H1 (cell line): ENCODE measurements at regions not wholly inside any gene's neighbourhood (a gene's known extent, or its start where the extent isn't known, plus 50 kb on each side); places are given as distances from the start of the nearest gene placed in this dataset.

Experiments
- CTCF ChIA-PET: fragments of 300-600 bp; sonication (Branson Sonifier 250); formaldehyde crosslinking; loops from one replicate; lab custom pipeline; 2021; ENCODE audit not compliant: partially characterized antibody; lab: Charles Lee
- POLR2A ChIA-PET: fragments of 300-600 bp; sonication (Branson Sonifier 250); formaldehyde crosslinking; loops from one replicate; lab custom pipeline; 2021; ENCODE audit warnings: inconsistent platforms; ENCODE audit not compliant: partially characterized antibody; lab: Charles Lee
- DNase-seq, 2 experiments: peaks; one replicate each; pipeline versions ENCODE4 v3.0.0 to v3.0.0-alpha.2; 2010 to 2022; ENCODE audit warnings: low spot score in 2 of 2, low read depth in 1 of 2, mixed read lengths in 1 of 2
- FAIRE-seq: peaks from 2 replicates; lab custom pipeline; 2011; peaks lifted over from hg19 to GRCh38; lab: Jason Lieb, UNC
- H2AFZ ChIP-seq: 2 replicates; pipeline ENCODE4 v1.8.1; 2012; ENCODE audit warnings: low read length, inconsistent platforms
- H2AK5ac ChIP-seq: 2 replicates; pipeline ENCODE4 v1.6.1; 2013; ENCODE audit warnings: low read depth, low read length
- H2BK120ac ChIP-seq: replicated peaks from 2 replicates; pipeline ENCODE3; 2013; ENCODE audit warnings: low read depth, low read length, inconsistent platforms
- H2BK12ac ChIP-seq: 2 replicates; pipeline ENCODE4 v1.6.1; 2013; ENCODE audit warnings: low read depth, low read length
- H2BK15ac ChIP-seq: 2 replicates; pipeline ENCODE4 v1.6.1; 2013; ENCODE audit warnings: low read length
- H2BK20ac ChIP-seq: 2 replicates; pipeline ENCODE4 v1.6.1; 2013; ENCODE audit warnings: low read length
- H2BK5ac ChIP-seq: 2 replicates; pipeline ENCODE4 v1.6.1; 2013; ENCODE audit warnings: low read depth, low read length
- H3K14ac ChIP-seq: 2 replicates; pipeline ENCODE4 v1.6.1; 2013; ENCODE audit warnings: inconsistent platforms; ENCODE audit not compliant: insufficient read length
- H3K18ac ChIP-seq: 2 replicates; pipeline ENCODE4 v1.6.1; 2013; ENCODE audit warnings: low read length; ENCODE audit errors: extremely low read depth
- H3K23ac ChIP-seq: 2 replicates; pipeline ENCODE4 v1.6.1; 2013; ENCODE audit warnings: inconsistent platforms; ENCODE audit not compliant: insufficient read length
- H3K23me2 ChIP-seq: 2 replicates; pipeline ENCODE4 v1.6.1; 2013; ENCODE audit warnings: low read depth, low read length
- H3K27ac ChIP-seq: 2 replicates; pipeline ENCODE4 v1.6.1; 2011; ENCODE audit warnings: low read depth, low read length, inconsistent platforms
- H3K27me3 ChIP-seq, 4 experiments: replicated peaks in 1 of 4; 1 replicate in 1 of 4; 2 replicates in 3 of 4; pipeline versions ENCODE4 v1.6.1 to v1.8.1; 2011 to 2013; ENCODE audit warnings: low read length in 3 of 4, mild to moderate bottlenecking in 3 of 4, inconsistent platforms in 2 of 4, mixed read lengths in 2 of 4, moderate library complexity in 1 of 4; ENCODE audit not compliant: control insufficient read depth in 3 of 4, insufficient read depth in 3 of 4; ENCODE audit errors: extremely low read depth in 1 of 4
- H3K36me3 ChIP-seq, 4 experiments: 2 replicates each; pipeline versions ENCODE4 v1.6.1 to v1.8.1; 2011 to 2013; ENCODE audit warnings: mild to moderate bottlenecking in 4 of 4, low read length in 3 of 4, moderate library complexity in 2 of 4, control low read depth in 1 of 4, inconsistent platforms in 1 of 4; ENCODE audit not compliant: insufficient read depth in 4 of 4, control insufficient read depth in 2 of 4
- H3K4ac ChIP-seq: replicated peaks from 2 replicates; pipeline ENCODE3; 2013; ENCODE audit warnings: low read length, low read depth, mixed read lengths, inconsistent platforms; ENCODE audit not compliant: insufficient read length
- H3K4me1 ChIP-seq, 4 experiments: replicated peaks in 1 of 4; 1 replicate in 1 of 4; 2 replicates in 3 of 4; pipeline versions ENCODE4 v1.6.1 to v1.8.1; 2011 to 2013; ENCODE audit warnings: low read length in 3 of 4, inconsistent platforms in 2 of 4, mixed read lengths in 1 of 4; ENCODE audit not compliant: insufficient read depth in 4 of 4, control insufficient read depth in 3 of 4
- H3K4me2 ChIP-seq, 2 experiments: 2 replicates each; pipeline versions ENCODE4 v1.6.1 to v1.8.1; 2011 to 2013; ENCODE audit warnings: low read depth in 2 of 2, low read length in 2 of 2, control low read depth in 1 of 2, inconsistent platforms in 1 of 2, mild to moderate bottlenecking in 1 of 2; ENCODE audit not compliant: insufficient read depth in 1 of 2
- H3K4me3 ChIP-seq, 4 experiments: fragments of 200-600, 300-600 bp in 1 of 4; sonication (generic), shearing (Covaris generic), sonication (Bioruptor Twin) in 1 of 4; 2 replicates each; pipeline versions ENCODE4 v1.5.1 to v1.8.1; 2011 to 2016; ENCODE audit warnings: low read length in 4 of 4, low read depth in 3 of 4, control low read depth in 2 of 4, inconsistent platforms in 2 of 4, mild to moderate bottlenecking in 2 of 4, mixed read lengths in 1 of 4, moderate library complexity in 1 of 4; ENCODE audit not compliant: insufficient read depth in 2 of 4; ENCODE audit errors: extremely low read depth in 1 of 4
- H3K56ac ChIP-seq: replicated peaks from 2 replicates; pipeline ENCODE3; 2013; ENCODE audit warnings: low read depth, mild to moderate bottlenecking, mixed read lengths, low read length, inconsistent platforms; ENCODE audit not compliant: insufficient read length
- H3K79me1 ChIP-seq: 2 replicates; pipeline ENCODE4 v1.6.1; 2013; ENCODE audit warnings: low read depth, low read length, control low read depth
- H3K79me2 ChIP-seq, 2 experiments: 2 replicates each; pipeline versions ENCODE4 v1.6.1 to v1.8.1; 2012 to 2013; ENCODE audit warnings: low read length in 2 of 2, mild to moderate bottlenecking in 2 of 2, inconsistent platforms in 1 of 2; ENCODE audit not compliant: insufficient read depth in 2 of 2, control insufficient read depth in 1 of 2
- H3K9ac ChIP-seq, 4 experiments: replicated peaks in 1 of 4; 1 replicate in 1 of 4; 2 replicates in 3 of 4; pipeline versions ENCODE4 v1.6.1 to v1.8.1; 2011 to 2013; ENCODE audit warnings: low read depth in 3 of 4, low read length in 3 of 4, control low read depth in 2 of 4, mild to moderate bottlenecking in 2 of 4, moderate library complexity in 2 of 4, inconsistent platforms in 1 of 4; ENCODE audit errors: extremely low read depth in 1 of 4
- H3K9me3 ChIP-seq, 2 experiments: 2 replicates each; pipeline versions ENCODE4 v1.6.1 to v1.8.1; 2012 to 2013; ENCODE audit warnings: mild to moderate bottlenecking in 2 of 2, moderate library complexity in 2 of 2, control low read depth in 1 of 2, inconsistent platforms in 1 of 2, low read depth in 1 of 2, low read length in 1 of 2, mixed read lengths in 1 of 2; ENCODE audit not compliant: insufficient read depth in 2 of 2
- H4K20me1 ChIP-seq, 2 experiments: replicated peaks in 1 of 2; 2 replicates each; pipeline versions ENCODE3 to v1.8.1; 2011 to 2013; ENCODE audit warnings: inconsistent platforms in 2 of 2, low read length in 2 of 2, mild to moderate bottlenecking in 1 of 2; ENCODE audit not compliant: insufficient read depth in 2 of 2, control insufficient read depth in 1 of 2
- H4K5ac ChIP-seq: 2 replicates; pipeline ENCODE4 v1.6.1; 2013; ENCODE audit warnings: low read length, low read depth, mixed read lengths, inconsistent platforms; ENCODE audit not compliant: insufficient read length
- H4K8ac ChIP-seq: 2 replicates; pipeline ENCODE4 v1.8.0; 2013; ENCODE audit warnings: mild to moderate bottlenecking, moderate library complexity, low read length, inconsistent platforms; ENCODE audit not compliant: insufficient read depth; ENCODE audit errors: extremely low read depth
- H4K91ac ChIP-seq: replicated peaks from 2 replicates; pipeline ENCODE3; 2013; ENCODE audit warnings: low read length, mixed read lengths, inconsistent platforms; ENCODE audit not compliant: insufficient read length
- BRCA1 ChIP-seq: IDR thresholded peaks from 2 replicates; pipeline ENCODE4 v1.6.1; 2012; ENCODE audit warnings: low read depth, low read length, improper control_type of control experiment
- CBX5 ChIP-seq: fragments of 300-800, 300-1000 bp; sonication (generic); IDR thresholded peaks from 2 replicates; pipeline ENCODE4 v1.7.1; 2016; ENCODE audit warnings: antibody characterized with exemption, low read length, low read depth
- CHD2 ChIP-seq: IDR thresholded peaks from 2 replicates; pipeline ENCODE4 v1.6.1; 2012; ENCODE audit warnings: low read length, improper control_type of control experiment
- CTBP2 ChIP-seq: IDR thresholded peaks from 2 replicates; pipeline ENCODE4 v1.7.0; 2011; ENCODE audit warnings: borderline replicate concordance, mild to moderate bottlenecking, moderate library complexity, mixed read lengths, low read length; ENCODE audit not compliant: insufficient read depth, insufficient read length
- HDAC2 ChIP-seq, 2 experiments: fragments of 300-600 bp in 1 of 2; sonication (generic) in 1 of 2; IDR thresholded peaks; 2 replicates each; pipeline ENCODE4 v1.6.1; 2011 to 2012; ENCODE audit warnings: low read depth in 2 of 2, low read length in 2 of 2, mild to moderate bottlenecking in 2 of 2, moderate library complexity in 2 of 2, borderline replicate concordance in 1 of 2, inconsistent platforms in 1 of 2
- HDAC6 ChIP-seq: IDR thresholded peaks from one replicate; pipeline ENCODE4 v1.7.1; 2012; ENCODE audit warnings: low read depth, mild to moderate bottlenecking, inconsistent platforms, low read length, moderate library complexity
- JUN ChIP-seq: IDR thresholded peaks from 2 replicates; pipeline ENCODE4 v1.6.1; 2011; ENCODE audit warnings: low read depth, mild to moderate bottlenecking, improper control_type of control experiment, low read length
- KDM4A ChIP-seq: IDR thresholded peaks from one replicate; pipeline ENCODE4 v1.7.1; 2012; ENCODE audit warnings: low read depth, mild to moderate bottlenecking, moderate library complexity, low read length, inconsistent platforms; ENCODE audit not compliant: severe bottlenecking
- KDM5A ChIP-seq: fragments of 200-600 bp; IDR thresholded peaks from 2 replicates; pipeline ENCODE4 v1.7.1; 2012; ENCODE audit warnings: mild to moderate bottlenecking, low read length, inconsistent platforms, mixed read lengths
- MAX ChIP-seq: IDR thresholded peaks from 2 replicates; pipeline ENCODE4 v1.6.1; 2012; ENCODE audit warnings: inconsistent platforms
- SP1 ChIP-seq: IDR thresholded peaks from 2 replicates; pipeline ENCODE4 v1.6.1; 2011; ENCODE audit warnings: low read depth, low read length
- SP4 ChIP-seq: IDR thresholded peaks from 2 replicates; pipeline ENCODE4 v1.6.1; 2012; ENCODE audit warnings: low read length, inconsistent platforms
- TAF7 ChIP-seq: optimal IDR thresholded peaks from 2 replicates; pipeline ENCODE3; 2011; ENCODE audit warnings: low read depth, mild to moderate bottlenecking, inconsistent platforms, low read length, moderate library complexity, borderline replicate concordance
- USF2 ChIP-seq: IDR thresholded peaks from 2 replicates; pipeline ENCODE4 v1.6.1; 2011; ENCODE audit warnings: low read length, improper control_type of control experiment
- WGBS, 2 experiments: shearing (Covaris generic) in 1 of 2; methylation state at CpG; one replicate each; pipeline versions ENCODE4 v1.1.6 to v1.1.7; 2013 to 2015; ENCODE audit warnings: low lambda C conversion rate in 2 of 2, mixed read lengths in 2 of 2, inconsistent platforms in 1 of 2, low coverage in 1 of 2, missing lambda C conversion rate in 1 of 2; ENCODE audit not compliant: insufficient replicate concordance in 2 of 2, insufficient coverage in 1 of 2, insufficient read length in 1 of 2; ENCODE audit errors: extremely low coverage in 1 of 2, missing lambda C conversion rate in 1 of 2; 5-methylcytosine and 5-hydroxymethylcytosine counted together

DNA sequence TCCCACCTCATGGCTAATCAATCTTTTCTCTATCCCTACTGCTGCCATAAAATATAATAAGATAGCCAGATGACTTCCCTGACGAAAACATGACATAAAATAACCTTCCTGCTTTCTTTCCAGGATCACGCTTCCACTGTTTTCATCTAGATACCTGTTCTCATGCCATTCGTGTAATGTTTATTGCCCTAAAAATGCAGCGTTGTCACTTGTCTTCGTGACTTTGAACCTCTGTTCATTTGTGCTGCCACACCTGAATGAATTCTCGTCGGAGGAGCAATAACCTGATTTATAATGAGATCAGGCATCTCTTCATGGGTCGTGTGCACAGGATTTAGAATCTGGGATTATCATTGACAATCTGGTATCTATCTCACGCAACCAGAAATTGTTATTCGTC, 1401.9 kb downstream of the CDH11 start:
- Histone ChIP-seq H3K27ac (no peak overlapping the region), H2BK15ac (no peak overlapping the region), H4K91ac (no peak overlapping the region), H2BK5ac (no peak overlapping the region), H4K8ac (no peak overlapping the region), H3K79me1 (no peaks in the 10 kb centered on the region), H2BK20ac (no peak overlapping the region), H3K23me2 (no peaks in the 10 kb centered on the region), H3K36me3 (no peaks in the 10 kb centered on the region), H3K23ac (no peak overlapping the region), H4K5ac (no peak overlapping the region), H2BK12ac (no peak overlapping the region), H3K9ac (no peak overlapping the region), H2AK5ac (no peak overlapping the region), H3K56ac (no peak overlapping the region), H3K4me2 (no peak overlapping the region), H4K20me1 (no peaks in the 10 kb centered on the region), H3K14ac (no peak overlapping the region), H3K4ac (no peak overlapping the region), H3K27me3 (no peaks in the 10 kb centered on the region), H3K79me2 (no peaks in the 10 kb centered on the region), H3K4me3 (no peak overlapping the region), H2AFZ (no peak overlapping the region), H3K18ac (no peak overlapping the region), H3K4me1 (no peaks in the 10 kb centered on the region), H2BK120ac (no peak overlapping the region), H3K9me3 (peaks cover 0 to 4% of the 10 kb centered on the region in 2 experiments; a peak in 1 of 4 replicates)
- ChIA-PET CTCF (interaction anchor here (0.8 kb wide), 1 partner anchor 1254 kb away, joined by 3 read pairs; no protein-coding TSS in a partner anchor), POLR2A (no interaction called here)
- FAIRE-seq, result no peak
- WGBS, 2 experiments, result 93% methylated on average over 10 of the region's 10 CpGs; no CpG with 5 or more reads in 1 of the 2 experiments
- no peak for DNase-seq
- TF ChIP-seq CHD2, result no peak
- no peak for TF ChIP-seq MAX
- TF ChIP-seq HDAC6, result no peak
- TF ChIP-seq SP1, result no peak
- TF ChIP-seq USF2, result no peak
- TF ChIP-seq CBX5, result no peak
- TF ChIP-seq HDAC2 (IDR thresholded peaks at IDR 0.05; ENCODE audit: borderline replicate concordance in 1 of 2, low read depth in 2 of 2, low read length in 2 of 2), result no peak
- TF ChIP-seq CTBP2, result no peak
- no peak for TF ChIP-seq KDM5A
- no peak for TF ChIP-seq BRCA1
- no peak for TF ChIP-seq KDM4A
- TF ChIP-seq SP4, result no peak
- TF ChIP-seq JUN, result no peak
- no peak for TF ChIP-seq TAF7
